HEK293 (cell line): ENCODE measurements at regions not wholly inside any gene's neighbourhood (a gene's known extent, or its start where the extent isn't known, plus 50 kb on each side); places are given as distances from the start of the nearest gene placed in this dataset.

ENCODE experiments used
- CTCF ChIA-PET: fragments of 350-600 bp; formaldehyde crosslinking; extraction: SDS; loops from one replicate; lab custom pipeline; 2021; ENCODE audit warnings: antibody characterized with exemption; lab: Yijun Ruan, JAX
- POLR2A ChIA-PET: fragments of 300-600 bp; formaldehyde crosslinking; extraction: SDS; loops from one replicate; lab custom pipeline; 2020; ENCODE audit warnings: antibody characterized with exemption, inconsistent platforms; lab: Yijun Ruan, JAX
- H3K27ac ChIP-seq: fragments of 200-500 bp; sonication (Bioruptor generic); 2 replicates; pipeline ENCODE4 v1.5.1; 2014; ENCODE audit warnings: low read depth, low read length, control low read depth, inconsistent platforms; ENCODE audit errors: extremely low read depth
- H3K36me3 ChIP-seq, 2 experiments: fragments of 200-500 bp in 1 of 2; sonication (Bioruptor generic) in 1 of 2; 1 replicate in 1 of 2; 2 replicates in 1 of 2; pipeline ENCODE4 v1.5.1; 2014 to 2017; ENCODE audit warnings: inconsistent platforms in 2 of 2, low read length in 2 of 2; ENCODE audit not compliant: control insufficient read depth in 2 of 2, insufficient read depth in 1 of 2
- H3K4me1 ChIP-seq: fragments of 200-500 bp; sonication (Bioruptor generic); 2 replicates; pipeline ENCODE4 v1.5.1; 2014; ENCODE audit warnings: mild to moderate bottlenecking, low read length, inconsistent platforms; ENCODE audit not compliant: control insufficient read depth, insufficient read depth
- H3K4me3 ChIP-seq: 2 replicates; pipeline ENCODE4 v1.5.1; 2011; ENCODE audit warnings: low read depth, mild to moderate bottlenecking, control low read depth, low read length, moderate library complexity
- H3K9me3 ChIP-seq: fragments of 200-500 bp; sonication (Bioruptor generic); 2 replicates; pipeline ENCODE4 v1.5.1; 2014; ENCODE audit warnings: low read depth, low read length, inconsistent platforms; ENCODE audit not compliant: control insufficient read depth, insufficient read depth
- GFI1B ChIP-seq: fragments of 450-650 bp; formaldehyde crosslinking; IDR thresholded peaks from 2 replicates; pipeline ENCODE4 v1.5.1; 2016; ENCODE audit warnings: missing biosample characterization, missing genetic modification characterization
- GLI4 ChIP-seq: fragments of 450-650 bp; formaldehyde crosslinking; IDR thresholded peaks from 2 replicates; pipeline ENCODE4 v1.5.1; 2016; ENCODE audit warnings: missing biosample characterization, missing genetic modification characterization
- HOXC10 ChIP-seq: sonication (generic); formaldehyde crosslinking; IDR thresholded peaks from 2 replicates; pipeline ENCODE4 v1.8.1; 2023; ENCODE audit warnings: mild to moderate bottlenecking, missing genetic modification reagents
- KLF8 ChIP-seq: fragments of 450-650 bp; formaldehyde crosslinking; IDR thresholded peaks from 2 replicates; pipeline ENCODE4 v1.5.1; 2016; ENCODE audit warnings: missing biosample characterization, missing genetic modification characterization
- MEIS1 ChIP-seq: sonication (generic); formaldehyde crosslinking; IDR thresholded peaks from 2 replicates; pipeline ENCODE4 v1.8.1; 2022; ENCODE audit warnings: missing genetic modification reagents, mild to moderate bottlenecking, borderline replicate concordance
- YY2 ChIP-seq: fragments of 450-650 bp; formaldehyde crosslinking; IDR thresholded peaks from 2 replicates; pipeline ENCODE4 v1.5.1; 2016; ENCODE audit warnings: missing biosample characterization, missing genetic modification characterization
- ZEB2 ChIP-seq: fragments of 450-650 bp; formaldehyde crosslinking; IDR thresholded peaks from 2 replicates; pipeline ENCODE4 v1.5.1; 2016; ENCODE audit warnings: missing biosample characterization, missing genetic modification characterization
- ZFHX2 ChIP-seq: fragments of 450-650 bp; formaldehyde crosslinking; conservative IDR thresholded peaks from 2 replicates; pipeline ENCODE4 v1.5.1; 2016; ENCODE audit warnings: missing biosample characterization, missing genetic modification characterization
- ZFP37 ChIP-seq: fragments of 450-650 bp; formaldehyde crosslinking; IDR thresholded peaks from 2 replicates; pipeline ENCODE4 v1.5.1; 2016; ENCODE audit warnings: missing biosample characterization, missing genetic modification characterization
- ZNF121 ChIP-seq: fragments of 450-650 bp; formaldehyde crosslinking; IDR thresholded peaks from 2 replicates; pipeline ENCODE4 v1.5.1; 2016; ENCODE audit warnings: missing biosample characterization, missing genetic modification characterization
- ZNF184 ChIP-seq: fragments of 450-650 bp; IDR thresholded peaks from 2 replicates; pipeline ENCODE4 v1.5.1; 2018; ENCODE audit warnings: missing biosample characterization, mild to moderate bottlenecking, missing genetic modification characterization
- ZNF266 ChIP-seq: fragments of 450-650 bp; formaldehyde crosslinking; IDR thresholded peaks from 2 replicates; pipeline ENCODE4 v1.5.1; 2016; ENCODE audit warnings: missing biosample characterization, missing genetic modification characterization, low read depth
- ZNF416 ChIP-seq: fragments of 450-650 bp; formaldehyde crosslinking; IDR thresholded peaks from 2 replicates; pipeline ENCODE4 v1.5.1; 2016; ENCODE audit warnings: missing biosample characterization, missing genetic modification characterization
- ZNF473 ChIP-seq: fragments of 450-650 bp; formaldehyde crosslinking; IDR thresholded peaks from 2 replicates; pipeline ENCODE4 v1.5.1; 2017; ENCODE audit warnings: missing biosample characterization, missing genetic modification characterization
- ZNF555 ChIP-seq: fragments of 450-650 bp; formaldehyde crosslinking; conservative IDR thresholded peaks from 2 replicates; pipeline ENCODE4 v1.5.1; 2017; ENCODE audit warnings: missing biosample characterization, mild to moderate bottlenecking, missing genetic modification characterization, inconsistent platforms
- ZNF654 ChIP-seq: fragments of 450-650 bp; formaldehyde crosslinking; IDR thresholded peaks from 2 replicates; pipeline ENCODE4 v1.5.1; 2016; ENCODE audit warnings: low read depth, missing biosample characterization, missing genetic modification characterization
- ZNF707 ChIP-seq: fragments of 450-650 bp; formaldehyde crosslinking; IDR thresholded peaks from 2 replicates; pipeline ENCODE4 v1.5.1; 2016; ENCODE audit warnings: missing biosample characterization, missing genetic modification characterization
- ZNF776 ChIP-seq: fragments of 450-650 bp; formaldehyde crosslinking; IDR thresholded peaks from 2 replicates; pipeline ENCODE4 v1.5.0; 2017; ENCODE audit warnings: missing biosample characterization, missing genetic modification characterization, borderline replicate concordance
- ZSCAN30 ChIP-seq: fragments of 450-650 bp; IDR thresholded peaks from 2 replicates; pipeline ENCODE4 v1.5.1; 2018; ENCODE audit warnings: missing biosample characterization, mild to moderate bottlenecking, missing genetic modification characterization, moderate library complexity
- TF ChIP-seq, protein P1 (sequence below): sonication (generic); formaldehyde crosslinking; IDR thresholded peaks from 2 replicates; pipeline ENCODE4 v1.8.1; 2022; ENCODE audit warnings: mild to moderate bottlenecking, moderate library complexity, missing genetic modification reagents
- TF ChIP-seq, protein P2 (sequence below): fragments of 450-650 bp; formaldehyde crosslinking; IDR thresholded peaks from 2 replicates; pipeline ENCODE4 v1.5.1; 2016; ENCODE audit warnings: missing biosample characterization, missing genetic modification characterization, borderline replicate concordance
- TF ChIP-seq, protein P3 (sequence below): fragments of 450-650 bp; formaldehyde crosslinking; IDR thresholded peaks from 2 replicates; pipeline ENCODE4 v1.5.1; 2016; ENCODE audit warnings: missing biosample characterization, missing genetic modification characterization
- TF ChIP-seq, protein P4 (sequence below): fragments of 450-650 bp; formaldehyde crosslinking; IDR thresholded peaks from 2 replicates; pipeline ENCODE4 v1.5.1; 2016; ENCODE audit warnings: missing biosample characterization, missing genetic modification characterization

DNA sequence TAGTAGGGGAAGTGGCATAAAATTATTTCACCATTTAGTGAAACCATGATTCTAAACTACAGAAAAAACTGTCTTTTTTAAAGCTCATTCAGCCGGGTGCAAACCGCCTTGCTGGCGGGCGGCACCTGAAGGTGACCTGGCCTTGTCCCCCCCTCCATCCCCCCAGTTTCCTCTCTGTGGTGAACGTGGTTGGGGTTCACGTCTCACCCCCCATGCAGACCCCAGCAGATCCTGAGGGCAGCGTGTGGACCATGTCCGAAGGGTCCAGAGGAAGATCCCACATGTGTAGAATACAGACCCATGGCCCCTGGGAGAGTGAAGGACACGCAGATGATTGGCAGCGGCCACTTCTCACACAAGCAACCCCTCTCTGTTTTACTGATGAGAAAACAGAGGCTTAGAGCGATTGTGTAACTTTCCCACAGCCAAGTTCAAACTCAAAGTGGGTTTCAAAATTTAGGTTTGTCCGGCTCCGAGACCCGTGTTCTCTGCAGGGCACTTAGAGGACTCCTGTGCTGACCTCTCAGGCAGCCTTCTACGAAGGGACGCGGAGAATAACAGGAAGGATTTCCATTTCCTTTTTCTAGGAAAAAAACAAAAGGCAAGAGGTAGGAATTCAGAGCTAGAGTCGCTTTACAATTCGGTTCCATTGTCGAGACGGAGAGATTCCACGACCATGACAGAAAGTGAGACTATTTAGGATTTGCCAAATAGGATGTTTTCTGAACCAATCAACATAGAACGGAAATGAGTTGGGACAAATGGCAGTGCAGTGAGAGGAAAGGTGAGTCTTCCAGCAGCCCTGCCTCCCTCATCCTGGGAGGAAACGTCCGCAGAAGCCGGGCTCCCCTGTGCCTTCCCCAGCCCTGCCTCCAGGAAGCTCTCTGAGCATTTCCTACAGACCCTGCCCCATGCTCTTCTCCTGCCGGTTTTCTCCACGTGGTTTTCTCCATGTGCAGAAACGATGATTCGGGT lies 67.6 kb upstream of the PITRM1 start:
- Histone ChIP-seq H3K27ac (no peak overlapping the region), H3K4me1 (no peaks in the 10 kb centered on the region), H3K36me3 (no peaks in the 10 kb centered on the region), H3K9me3 (no peaks in the 10 kb centered on the region), H3K4me3 (no peak overlapping the region)
- ChIA-PET POLR2A (no interaction called here), CTCF (interaction anchor here (0.6 to 2.2 kb wide), 12 partner anchors 10 to 1531 kb away, joined by 3 to 9 read pairs (median 4); no protein-coding TSS in a partner anchor)
- TF ChIP-seq ZFHX2 (tag by site-specific recombination) (no peak), MEIS1 (CRISPR knock-in tag) (no peak), GFI1B (tag by site-specific recombination) (no peak), ZNF776 (tag by site-specific recombination) (no peak), ZNF121 (tag by site-specific recombination) (no peak)
- TF ChIP-seq, protein P1, sequence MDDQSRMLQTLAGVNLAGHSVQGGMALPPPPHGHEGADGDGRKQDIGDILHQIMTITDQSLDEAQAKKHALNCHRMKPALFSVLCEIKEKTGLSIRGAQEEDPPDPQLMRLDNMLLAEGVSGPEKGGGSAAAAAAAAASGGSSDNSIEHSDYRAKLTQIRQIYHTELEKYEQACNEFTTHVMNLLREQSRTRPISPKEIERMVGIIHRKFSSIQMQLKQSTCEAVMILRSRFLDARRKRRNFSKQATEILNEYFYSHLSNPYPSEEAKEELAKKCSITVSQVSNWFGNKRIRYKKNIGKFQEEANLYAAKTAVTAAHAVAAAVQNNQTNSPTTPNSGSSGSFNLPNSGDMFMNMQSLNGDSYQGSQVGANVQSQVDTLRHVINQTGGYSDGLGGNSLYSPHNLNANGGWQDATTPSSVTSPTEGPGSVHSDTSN (CRISPR knock-in tag) = 0 out of 2 replicates have a peak, but pooled peaks have one; percentile 15

DNA sequence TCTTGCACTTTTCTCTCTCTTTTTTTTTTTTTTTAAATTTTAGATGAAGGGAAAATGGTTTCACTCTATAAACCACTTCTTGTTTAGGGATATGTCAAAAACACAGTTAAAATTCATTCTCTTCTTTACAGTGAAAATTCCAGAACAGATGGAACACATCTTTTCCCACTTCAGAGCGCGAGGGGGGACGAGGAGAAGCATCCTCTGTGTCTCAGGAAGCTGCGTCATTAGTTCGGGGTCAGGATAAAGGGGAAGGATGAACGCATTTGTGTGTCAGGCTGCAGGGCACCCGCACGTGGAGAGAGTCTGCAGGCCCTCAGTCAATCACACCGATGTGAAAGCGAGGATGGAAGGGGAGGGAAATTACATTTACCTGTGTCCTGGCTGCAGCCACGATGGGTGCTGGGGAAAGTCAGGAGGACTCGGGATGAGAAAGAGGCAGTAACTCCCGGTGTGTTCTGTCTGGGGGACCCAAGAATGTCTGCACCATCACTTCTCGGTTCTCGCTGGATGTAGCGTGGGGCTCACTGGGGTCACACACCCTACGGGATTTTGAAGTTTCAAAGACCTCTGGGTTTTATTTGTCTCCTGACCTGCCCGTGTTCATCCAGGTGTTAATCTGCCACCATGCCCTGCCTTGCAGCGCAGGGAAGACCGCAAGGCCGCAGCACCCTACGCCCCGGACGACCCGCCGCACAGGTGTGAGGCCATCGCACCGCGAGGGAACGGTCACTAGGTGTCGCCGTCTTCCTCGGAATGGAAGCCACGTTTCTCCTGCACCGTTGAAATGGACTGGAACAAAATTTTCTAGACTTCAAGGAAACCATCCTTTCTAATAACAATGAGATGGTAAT lies 66.7 kb upstream of the PITRM1 start:
- no peak overlapping the region for H3K4me3 ChIP-seq
- H3K27ac ChIP-seq = no peak overlapping the region
- no peaks in the 10 kb centered on the region for H3K36me3 ChIP-seq
- H3K4me1 ChIP-seq = no peaks in the 10 kb centered on the region
- no peaks in the 10 kb centered on the region for H3K9me3 ChIP-seq
- POLR2A ChIA-PET = no interaction called here
- CTCF ChIA-PET = interaction anchor here (0.5 to 2.2 kb wide), 15 partner anchors 11 to 1541 kb away, joined by 3 to 11 read pairs (median 4); no protein-coding TSS in a partner anchor
- TF ChIP-seq ZEB2 (tag by site-specific recombination) = 0 out of 2 replicates have a peak, but pooled peaks have one; percentile 61
- TF ChIP-seq ZNF654 (tag by site-specific recombination) = peak; percentile 99
- TF ChIP-seq ZNF416 = no peak
- no peak for TF ChIP-seq HOXC10 (CRISPR knock-in tag)
- TF ChIP-seq ZNF555 (tag by site-specific recombination) = no peak
- TF ChIP-seq ZNF184 = no peak
- TF ChIP-seq ZSCAN30 (tag by site-specific recombination) = peak; percentile 77; the same call in 1 of the 2 replicates
- no peak for TF ChIP-seq ZNF473 (tag by site-specific recombination)
- TF ChIP-seq KLF8 (tag by site-specific recombination) = no peak
- TF ChIP-seq, protein P2, sequence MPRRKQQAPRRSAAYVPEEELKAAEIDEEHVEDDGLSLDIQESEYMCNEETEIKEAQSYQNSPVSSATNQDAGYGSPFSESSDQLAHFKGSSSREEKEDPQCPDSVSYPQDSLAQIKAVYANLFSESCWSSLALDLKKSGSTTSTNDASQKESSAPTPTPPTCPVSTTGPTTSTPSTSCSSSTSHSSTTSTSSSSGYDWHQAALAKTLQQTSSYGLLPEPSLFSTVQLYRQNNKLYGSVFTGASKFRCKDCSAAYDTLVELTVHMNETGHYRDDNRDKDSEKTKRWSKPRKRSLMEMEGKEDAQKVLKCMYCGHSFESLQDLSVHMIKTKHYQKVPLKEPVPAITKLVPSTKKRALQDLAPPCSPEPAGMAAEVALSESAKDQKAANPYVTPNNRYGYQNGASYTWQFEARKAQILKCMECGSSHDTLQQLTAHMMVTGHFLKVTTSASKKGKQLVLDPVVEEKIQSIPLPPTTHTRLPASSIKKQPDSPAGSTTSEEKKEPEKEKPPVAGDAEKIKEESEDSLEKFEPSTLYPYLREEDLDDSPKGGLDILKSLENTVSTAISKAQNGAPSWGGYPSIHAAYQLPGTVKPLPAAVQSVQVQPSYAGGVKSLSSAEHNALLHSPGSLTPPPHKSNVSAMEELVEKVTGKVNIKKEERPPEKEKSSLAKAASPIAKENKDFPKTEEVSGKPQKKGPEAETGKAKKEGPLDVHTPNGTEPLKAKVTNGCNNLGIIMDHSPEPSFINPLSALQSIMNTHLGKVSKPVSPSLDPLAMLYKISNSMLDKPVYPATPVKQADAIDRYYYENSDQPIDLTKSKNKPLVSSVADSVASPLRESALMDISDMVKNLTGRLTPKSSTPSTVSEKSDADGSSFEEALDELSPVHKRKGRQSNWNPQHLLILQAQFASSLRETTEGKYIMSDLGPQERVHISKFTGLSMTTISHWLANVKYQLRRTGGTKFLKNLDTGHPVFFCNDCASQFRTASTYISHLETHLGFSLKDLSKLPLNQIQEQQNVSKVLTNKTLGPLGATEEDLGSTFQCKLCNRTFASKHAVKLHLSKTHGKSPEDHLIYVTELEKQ = no peak
- TF ChIP-seq, protein P1 (CRISPR knock-in tag) = 0 out of 2 replicates have a peak, but pooled peaks have one; percentile 40
- TF ChIP-seq, protein P3, sequence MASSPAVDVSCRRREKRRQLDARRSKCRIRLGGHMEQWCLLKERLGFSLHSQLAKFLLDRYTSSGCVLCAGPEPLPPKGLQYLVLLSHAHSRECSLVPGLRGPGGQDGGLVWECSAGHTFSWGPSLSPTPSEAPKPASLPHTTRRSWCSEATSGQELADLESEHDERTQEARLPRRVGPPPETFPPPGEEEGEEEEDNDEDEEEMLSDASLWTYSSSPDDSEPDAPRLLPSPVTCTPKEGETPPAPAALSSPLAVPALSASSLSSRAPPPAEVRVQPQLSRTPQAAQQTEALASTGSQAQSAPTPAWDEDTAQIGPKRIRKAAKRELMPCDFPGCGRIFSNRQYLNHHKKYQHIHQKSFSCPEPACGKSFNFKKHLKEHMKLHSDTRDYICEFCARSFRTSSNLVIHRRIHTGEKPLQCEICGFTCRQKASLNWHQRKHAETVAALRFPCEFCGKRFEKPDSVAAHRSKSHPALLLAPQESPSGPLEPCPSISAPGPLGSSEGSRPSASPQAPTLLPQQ (tag by site-specific recombination) = peak; percentile 24; the same call in 1 of the 2 replicates
- TF ChIP-seq ZFP37 (tag by site-specific recombination) = peak; percentile 57; the same call in 1 of the 2 replicates
- no peak for TF ChIP-seq ZNF266 (tag by site-specific recombination)
- TF ChIP-seq GLI4 (tag by site-specific recombination) = no peak
- no peak for TF ChIP-seq YY2 (tag by site-specific recombination)
- TF ChIP-seq ZNF707 (tag by site-specific recombination) = no peak
- TF ChIP-seq, protein P4, sequence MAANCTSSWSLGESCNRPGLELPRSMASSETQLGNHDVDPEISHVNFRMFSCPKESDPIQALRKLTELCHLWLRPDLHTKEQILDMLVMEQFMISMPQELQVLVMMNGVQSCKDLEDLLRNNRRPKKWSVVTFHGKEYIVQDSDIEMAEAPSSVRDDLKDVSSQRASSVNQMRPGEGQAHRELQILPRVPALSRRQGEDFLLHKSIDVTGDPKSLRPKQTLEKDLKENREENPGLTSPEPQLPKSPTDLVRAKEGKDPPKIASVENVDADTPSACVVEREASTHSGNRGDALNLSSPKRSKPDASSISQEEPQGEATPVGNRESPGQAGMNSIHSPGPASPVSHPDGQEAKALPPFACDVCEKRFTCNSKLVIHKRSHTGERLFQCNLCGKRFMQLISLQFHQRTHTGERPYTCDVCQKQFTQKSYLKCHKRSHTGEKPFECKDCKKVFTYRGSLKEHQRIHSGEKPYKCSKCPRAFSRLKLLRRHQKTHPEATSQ (tag by site-specific recombination) = no peak
